GM23338 (cell line): ENCODE measurements at regions not wholly inside any gene's neighbourhood (a gene's known extent, or its start where the extent isn't known, plus 50 kb on each side); places are given as distances from the start of the nearest gene placed in this dataset.

Source experiments
- CREB1 ChIP-seq: fragments of 250-450 bp; sonication (Bioruptor Pico); IDR thresholded peaks from 2 replicates; pipeline ENCODE4 v1.5.0; 2020; ENCODE audit warnings: low read depth, mild to moderate bottlenecking, moderate library complexity
- ETS1 ChIP-seq: IDR thresholded peaks from 2 replicates; pipeline ENCODE4 v1.6.1; 2016; ENCODE audit warnings: antibody characterized with exemption
- EZH2 ChIP-seq: fragments of 200-600 bp; sonication (generic); IDR thresholded peaks from one replicate; pipeline ENCODE4 v1.8.0; 2017; ENCODE audit warnings: antibody characterized with exemption, mild to moderate bottlenecking, low read depth; ENCODE audit not compliant: unreplicated experiment
- EZH2phosphoT487 ChIP-seq: fragments of 200-600 bp; sonication (generic); IDR thresholded peaks from one replicate; pipeline ENCODE4 v1.8.1; 2018; ENCODE audit warnings: antibody characterized with exemption; ENCODE audit not compliant: unreplicated experiment
- JUNB ChIP-seq: IDR thresholded peaks from one replicate; pipeline ENCODE4 v1.6.1; 2016; ENCODE audit warnings: antibody characterized with exemption; ENCODE audit not compliant: unreplicated experiment
- POLR2AphosphoS5 ChIP-seq: IDR thresholded peaks from 2 replicates; pipeline ENCODE4 v1.6.1; 2016; ENCODE audit warnings: antibody characterized with exemption, low read depth
- ZNF114 ChIP-seq: fragments of 250-450 bp; sonication (Bioruptor Pico); IDR thresholded peaks from 2 replicates; pipeline ENCODE4 v1.5.0; 2020; ENCODE audit warnings: mild to moderate bottlenecking, moderate library complexity
- ZNF331 ChIP-seq: fragments of 250-450 bp; sonication (Bioruptor Pico); IDR thresholded peaks from 2 replicates; pipeline ENCODE4 v1.5.0; 2020; ENCODE audit warnings: low read depth, mild to moderate bottlenecking, moderate library complexity
- TF ChIP-seq, protein P1 (sequence below), 2 experiments: fragments of 200-600 bp in 1 of 2; sonication (generic) in 1 of 2; conservative IDR thresholded peaks; 2 replicates each; pipeline versions ENCODE4 v1.5.1 to v1.6.1; 2016 to 2017; ENCODE audit warnings: antibody characterized with exemption in 2 of 2, low read depth in 2 of 2, mild to moderate bottlenecking in 2 of 2, moderate library complexity in 1 of 2
- TF ChIP-seq, protein P2 (sequence below): IDR thresholded peaks from one replicate; pipeline ENCODE4 v1.6.1; 2018; ENCODE audit warnings: antibody characterized with exemption; ENCODE audit not compliant: unreplicated experiment
- TF ChIP-seq, protein P3 (sequence below): fragments of 250-450 bp; sonication (Bioruptor Pico); IDR thresholded peaks from 2 replicates; pipeline ENCODE4 v1.5.0; 2020; ENCODE audit warnings: mild to moderate bottlenecking, moderate library complexity

GRCh38 chr5:10902145-10902544 lies 141.1 kb upstream of the DAP start:
- TF ChIP-seq, protein P1, sequence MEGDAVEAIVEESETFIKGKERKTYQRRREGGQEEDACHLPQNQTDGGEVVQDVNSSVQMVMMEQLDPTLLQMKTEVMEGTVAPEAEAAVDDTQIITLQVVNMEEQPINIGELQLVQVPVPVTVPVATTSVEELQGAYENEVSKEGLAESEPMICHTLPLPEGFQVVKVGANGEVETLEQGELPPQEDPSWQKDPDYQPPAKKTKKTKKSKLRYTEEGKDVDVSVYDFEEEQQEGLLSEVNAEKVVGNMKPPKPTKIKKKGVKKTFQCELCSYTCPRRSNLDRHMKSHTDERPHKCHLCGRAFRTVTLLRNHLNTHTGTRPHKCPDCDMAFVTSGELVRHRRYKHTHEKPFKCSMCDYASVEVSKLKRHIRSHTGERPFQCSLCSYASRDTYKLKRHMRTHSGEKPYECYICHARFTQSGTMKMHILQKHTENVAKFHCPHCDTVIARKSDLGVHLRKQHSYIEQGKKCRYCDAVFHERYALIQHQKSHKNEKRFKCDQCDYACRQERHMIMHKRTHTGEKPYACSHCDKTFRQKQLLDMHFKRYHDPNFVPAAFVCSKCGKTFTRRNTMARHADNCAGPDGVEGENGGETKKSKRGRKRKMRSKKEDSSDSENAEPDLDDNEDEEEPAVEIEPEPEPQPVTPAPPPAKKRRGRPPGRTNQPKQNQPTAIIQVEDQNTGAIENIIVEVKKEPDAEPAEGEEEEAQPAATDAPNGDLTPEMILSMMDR (conservative IDR thresholded peaks at IDR 0.05; ENCODE audit: low read depth in 2 of 2), result no peak
- TF ChIP-seq EZH2, result no peak
- TF ChIP-seq, protein P2, sequence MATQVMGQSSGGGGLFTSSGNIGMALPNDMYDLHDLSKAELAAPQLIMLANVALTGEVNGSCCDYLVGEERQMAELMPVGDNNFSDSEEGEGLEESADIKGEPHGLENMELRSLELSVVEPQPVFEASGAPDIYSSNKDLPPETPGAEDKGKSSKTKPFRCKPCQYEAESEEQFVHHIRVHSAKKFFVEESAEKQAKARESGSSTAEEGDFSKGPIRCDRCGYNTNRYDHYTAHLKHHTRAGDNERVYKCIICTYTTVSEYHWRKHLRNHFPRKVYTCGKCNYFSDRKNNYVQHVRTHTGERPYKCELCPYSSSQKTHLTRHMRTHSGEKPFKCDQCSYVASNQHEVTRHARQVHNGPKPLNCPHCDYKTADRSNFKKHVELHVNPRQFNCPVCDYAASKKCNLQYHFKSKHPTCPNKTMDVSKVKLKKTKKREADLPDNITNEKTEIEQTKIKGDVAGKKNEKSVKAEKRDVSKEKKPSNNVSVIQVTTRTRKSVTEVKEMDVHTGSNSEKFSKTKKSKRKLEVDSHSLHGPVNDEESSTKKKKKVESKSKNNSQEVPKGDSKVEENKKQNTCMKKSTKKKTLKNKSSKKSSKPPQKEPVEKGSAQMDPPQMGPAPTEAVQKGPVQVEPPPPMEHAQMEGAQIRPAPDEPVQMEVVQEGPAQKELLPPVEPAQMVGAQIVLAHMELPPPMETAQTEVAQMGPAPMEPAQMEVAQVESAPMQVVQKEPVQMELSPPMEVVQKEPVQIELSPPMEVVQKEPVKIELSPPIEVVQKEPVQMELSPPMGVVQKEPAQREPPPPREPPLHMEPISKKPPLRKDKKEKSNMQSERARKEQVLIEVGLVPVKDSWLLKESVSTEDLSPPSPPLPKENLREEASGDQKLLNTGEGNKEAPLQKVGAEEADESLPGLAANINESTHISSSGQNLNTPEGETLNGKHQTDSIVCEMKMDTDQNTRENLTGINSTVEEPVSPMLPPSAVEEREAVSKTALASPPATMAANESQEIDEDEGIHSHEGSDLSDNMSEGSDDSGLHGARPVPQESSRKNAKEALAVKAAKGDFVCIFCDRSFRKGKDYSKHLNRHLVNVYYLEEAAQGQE, result no peak
- no peak for TF ChIP-seq POLR2AphosphoS5
- TF ChIP-seq ETS1, result no peak
- TF ChIP-seq ZNF114 (CRISPR knock-in tag), result no peak
- no peak for TF ChIP-seq EZH2phosphoT487
- no peak for TF ChIP-seq ZNF331 (CRISPR knock-in tag)
- no peak for TF ChIP-seq CREB1 (CRISPR knock-in tag)
- no peak for TF ChIP-seq JUNB
- TF ChIP-seq, protein P3, sequence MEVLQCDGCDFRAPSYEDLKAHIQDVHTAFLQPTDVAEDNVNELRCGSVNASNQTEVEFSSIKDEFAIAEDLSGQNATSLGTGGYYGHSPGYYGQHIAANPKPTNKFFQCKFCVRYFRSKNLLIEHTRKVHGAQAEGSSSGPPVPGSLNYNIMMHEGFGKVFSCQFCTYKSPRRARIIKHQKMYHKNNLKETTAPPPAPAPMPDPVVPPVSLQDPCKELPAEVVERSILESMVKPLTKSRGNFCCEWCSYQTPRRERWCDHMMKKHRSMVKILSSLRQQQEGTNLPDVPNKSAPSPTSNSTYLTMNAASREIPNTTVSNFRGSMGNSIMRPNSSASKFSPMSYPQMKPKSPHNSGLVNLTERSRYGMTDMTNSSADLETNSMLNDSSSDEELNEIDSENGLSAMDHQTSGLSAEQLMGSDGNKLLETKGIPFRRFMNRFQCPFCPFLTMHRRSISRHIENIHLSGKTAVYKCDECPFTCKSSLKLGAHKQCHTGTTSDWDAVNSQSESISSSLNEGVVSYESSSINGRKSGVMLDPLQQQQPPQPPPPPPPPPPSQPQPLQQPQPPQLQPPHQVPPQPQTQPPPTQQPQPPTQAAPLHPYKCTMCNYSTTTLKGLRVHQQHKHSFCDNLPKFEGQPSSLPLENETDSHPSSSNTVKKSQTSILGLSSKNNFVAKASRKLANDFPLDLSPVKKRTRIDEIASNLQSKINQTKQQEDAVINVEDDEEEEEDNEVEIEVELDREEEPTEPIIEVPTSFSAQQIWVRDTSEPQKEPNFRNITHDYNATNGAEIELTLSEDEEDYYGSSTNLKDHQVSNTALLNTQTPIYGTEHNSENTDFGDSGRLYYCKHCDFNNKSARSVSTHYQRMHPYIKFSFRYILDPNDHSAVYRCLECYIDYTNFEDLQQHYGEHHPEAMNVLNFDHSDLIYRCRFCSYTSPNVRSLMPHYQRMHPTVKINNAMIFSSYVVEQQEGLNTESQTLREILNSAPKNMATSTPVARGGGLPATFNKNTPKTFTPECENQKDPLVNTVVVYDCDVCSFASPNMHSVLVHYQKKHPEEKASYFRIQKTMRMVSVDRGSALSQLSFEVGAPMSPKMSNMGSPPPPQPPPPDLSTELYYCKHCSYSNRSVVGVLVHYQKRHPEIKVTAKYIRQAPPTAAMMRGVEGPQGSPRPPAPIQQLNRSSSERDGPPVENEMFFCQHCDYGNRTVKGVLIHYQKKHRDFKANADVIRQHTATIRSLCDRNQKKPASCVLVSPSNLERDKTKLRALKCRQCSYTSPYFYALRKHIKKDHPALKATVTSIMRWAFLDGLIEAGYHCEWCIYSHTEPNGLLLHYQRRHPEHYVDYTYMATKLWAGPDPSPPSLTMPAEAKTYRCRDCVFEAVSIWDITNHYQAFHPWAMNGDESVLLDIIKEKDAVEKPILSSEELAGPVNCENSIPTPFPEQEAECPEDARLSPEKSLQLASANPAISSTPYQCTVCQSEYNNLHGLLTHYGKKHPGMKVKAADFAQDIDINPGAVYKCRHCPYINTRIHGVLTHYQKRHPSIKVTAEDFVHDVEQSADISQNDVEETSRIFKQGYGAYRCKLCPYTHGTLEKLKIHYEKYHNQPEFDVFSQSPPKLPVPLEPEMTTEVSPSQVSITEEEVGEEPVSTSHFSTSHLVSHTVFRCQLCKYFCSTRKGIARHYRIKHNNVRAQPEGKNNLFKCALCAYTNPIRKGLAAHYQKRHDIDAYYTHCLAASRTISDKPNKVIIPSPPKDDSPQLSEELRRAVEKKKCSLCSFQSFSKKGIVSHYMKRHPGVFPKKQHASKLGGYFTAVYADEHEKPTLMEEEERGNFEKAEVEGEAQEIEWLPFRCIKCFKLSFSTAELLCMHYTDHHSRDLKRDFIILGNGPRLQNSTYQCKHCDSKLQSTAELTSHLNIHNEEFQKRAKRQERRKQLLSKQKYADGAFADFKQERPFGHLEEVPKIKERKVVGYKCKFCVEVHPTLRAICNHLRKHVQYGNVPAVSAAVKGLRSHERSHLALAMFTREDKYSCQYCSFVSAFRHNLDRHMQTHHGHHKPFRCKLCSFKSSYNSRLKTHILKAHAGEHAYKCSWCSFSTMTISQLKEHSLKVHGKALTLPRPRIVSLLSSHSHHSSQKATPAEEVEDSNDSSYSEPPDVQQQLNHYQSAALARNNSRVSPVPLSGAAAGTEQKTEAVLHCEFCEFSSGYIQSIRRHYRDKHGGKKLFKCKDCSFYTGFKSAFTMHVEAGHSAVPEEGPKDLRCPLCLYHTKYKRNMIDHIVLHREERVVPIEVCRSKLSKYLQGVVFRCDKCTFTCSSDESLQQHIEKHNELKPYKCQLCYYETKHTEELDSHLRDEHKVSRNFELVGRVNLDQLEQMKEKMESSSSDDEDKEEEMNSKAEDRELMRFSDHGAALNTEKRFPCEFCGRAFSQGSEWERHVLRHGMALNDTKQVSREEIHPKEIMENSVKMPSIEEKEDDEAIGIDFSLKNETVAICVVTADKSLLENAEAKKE (CRISPR knock-in tag), result no peak
